ENCODE measurements at regions not wholly inside any gene's neighbourhood (a gene's known extent, or its start where the extent isn't known, plus 50 kb on each side); places are given as distances from the start of the nearest gene placed in this dataset.

DNA sequence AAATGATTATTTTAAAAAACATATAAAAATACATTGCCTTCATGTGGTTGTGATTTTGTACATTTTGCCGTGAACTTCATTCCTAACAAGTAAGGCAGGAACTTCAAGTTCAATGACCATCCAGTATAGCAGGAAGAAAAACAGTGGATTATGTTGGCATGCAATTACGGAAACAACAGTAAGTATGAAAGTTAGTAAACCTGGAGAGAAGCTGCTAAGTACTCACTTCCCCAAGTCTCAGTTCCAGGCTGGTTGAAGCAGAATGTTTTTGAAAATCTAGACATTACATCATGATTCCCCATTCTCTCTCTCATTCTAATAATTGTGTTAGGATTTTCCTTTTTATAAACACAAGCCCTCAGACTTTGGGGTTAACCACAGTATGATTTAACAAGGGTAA lies 987.1 kb upstream of the KLHL29 start:
- dilution Hi-C loops (cut with HindIII; ENCODE audit: low sequenced_read_pairs, unreplicated experiment) (no loop called here), in situ Hi-C loops (cut with MboI; ENCODE audit: low sequenced_read_pairs) (no loop called here), intact Hi-C loops (cut with micrococcal nuclease) (no loop called here)
- no peaks in the 10 kb centered on the region for H3K79me1 ChIP-seq (ENCODE audit: low read depth in 1 of 2, low read length in 2 of 2)
- no peak overlapping the region for H2AK9ac ChIP-seq (replicated peaks; ENCODE audit: low read depth, low read length, poor library complexity)
- no peaks in the 10 kb centered on the region for H3K9me1 ChIP-seq (ENCODE audit: insufficient read depth, low read length)
- no peaks in the 10 kb centered on the region for H3K4me1 ChIP-seq (ENCODE audit: control insufficient read depth, insufficient read depth, low read length)
- H3K36me3 ChIP-seq (ENCODE audit: control insufficient read depth, insufficient read depth, low read length) = no peaks in the 10 kb centered on the region
- no peaks in the 10 kb centered on the region for H3K27me3 ChIP-seq (ENCODE audit: control insufficient read depth, insufficient read depth, low read length)
- ATAC-seq (ENCODE audit: low read depth) (no peak), DNase-seq (no peak)
- TF ChIP-seq RFX5 (IDR thresholded peaks at IDR 0.05; ENCODE audit: low read depth, low read length) (no peak), MXI1 (IDR thresholded peaks at IDR 0.05; ENCODE audit: borderline replicate concordance, low read depth, low read length) (no peak), CTCF (conservative IDR thresholded peaks at IDR 0.05; ENCODE audit: low read depth, low read length) (no peak), BHLHE40 (IDR thresholded peaks at IDR 0.05; ENCODE audit: low read depth, low read length) (no peak), POLR2A (IDR thresholded peaks at IDR 0.05; ENCODE audit: low read depth, low read length) (no peak), RAD21 (IDR thresholded peaks at IDR 0.05; ENCODE audit: low read length) (no peak), MAFK (IDR thresholded peaks at IDR 0.05; ENCODE audit: low read depth, low read length) (no peak), SMC3 (IDR thresholded peaks at IDR 0.05; ENCODE audit: low read depth, low read length) (no peak), RCOR1 (IDR thresholded peaks at IDR 0.05; ENCODE audit: insufficient replicate concordance, low read length) (no peak)
- TF ChIP-seq, protein P1, sequence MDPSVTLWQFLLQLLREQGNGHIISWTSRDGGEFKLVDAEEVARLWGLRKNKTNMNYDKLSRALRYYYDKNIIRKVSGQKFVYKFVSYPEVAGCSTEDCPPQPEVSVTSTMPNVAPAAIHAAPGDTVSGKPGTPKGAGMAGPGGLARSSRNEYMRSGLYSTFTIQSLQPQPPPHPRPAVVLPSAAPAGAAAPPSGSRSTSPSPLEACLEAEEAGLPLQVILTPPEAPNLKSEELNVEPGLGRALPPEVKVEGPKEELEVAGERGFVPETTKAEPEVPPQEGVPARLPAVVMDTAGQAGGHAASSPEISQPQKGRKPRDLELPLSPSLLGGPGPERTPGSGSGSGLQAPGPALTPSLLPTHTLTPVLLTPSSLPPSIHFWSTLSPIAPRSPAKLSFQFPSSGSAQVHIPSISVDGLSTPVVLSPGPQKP (IDR thresholded peaks at IDR 0.05; ENCODE audit: borderline replicate concordance, low read depth, low read length) = no peak
- H3K27ac ChIP-seq (ENCODE audit: insufficient read depth, low read length) = no peak overlapping the region
- H2AK5ac ChIP-seq (ENCODE audit: low read depth, low read length) = no peak overlapping the region
- H3K9me3 ChIP-seq (ENCODE audit: control insufficient read depth, insufficient read depth, low read length) = peaks cover 6% of the 10 kb centered on the region
- H3K14ac ChIP-seq (replicated peaks; ENCODE audit: low read depth, low read length) = no peak overlapping the region
- H3K56ac ChIP-seq (ENCODE audit: extremely low read depth, insufficient read depth, low read length) = no peak overlapping the region
- H4K20me1 ChIP-seq (ENCODE audit: insufficient read depth, low read length) = no peaks in the 10 kb centered on the region
- H3K4ac ChIP-seq (ENCODE audit: low read depth, low read length) = no peak overlapping the region
- no peak overlapping the region for H4K91ac ChIP-seq (ENCODE audit: insufficient read depth, low read depth, low read length)
- H3K4me2 ChIP-seq (ENCODE audit: low read depth, low read length) = no peak overlapping the region
- ChIA-PET POLR2A (ENCODE audit: unreplicated experiment) (no interaction called here), CTCF (no interaction called here)
- no peak overlapping the region for H2BK20ac ChIP-seq (ENCODE audit: low read depth, low read length)
- H2BK15ac ChIP-seq (ENCODE audit: low read depth, low read length) = no peak overlapping the region
- no peak overlapping the region for H4K5ac ChIP-seq (ENCODE audit: low read depth, low read length)
- no CpG with 5 or more reads among the region's 2 CpGs for WGBS, 2 experiments (ENCODE audit: extremely low coverage in 2 of 2, insufficient read length in 1 of 2)
- H2BK5ac ChIP-seq (ENCODE audit: low read depth, low read length, poor library complexity, severe bottlenecking) = no peak overlapping the region
- no peak overlapping the region for H2AFZ ChIP-seq (replicated peaks; ENCODE audit: low read length, poor library complexity)
- no peak overlapping the region for H3K23ac ChIP-seq (ENCODE audit: low read depth, low read length)
- H3K4me3 ChIP-seq (ENCODE audit: insufficient read depth, low read depth, low read length) = no peak overlapping the region
- no peak overlapping the region for H3K9ac ChIP-seq (ENCODE audit: low read depth, low read length)
- H4K8ac ChIP-seq (ENCODE audit: low read depth in 2 of 2, low read length in 2 of 2) = no peak overlapping the region
- H3K18ac ChIP-seq (ENCODE audit: low read depth, low read length) = no peak overlapping the region
- no TSS peak for BruUV-seq (replicated peaks)
- no peak overlapping the region for H2BK120ac ChIP-seq (ENCODE audit: low read depth, low read length)

All from IMR-90 (cell line).